ENCODE measurements at regions not wholly inside any gene's neighbourhood (a gene's known extent, or its start where the extent isn't known, plus 50 kb on each side); places are given as distances from the start of the nearest gene placed in this dataset.

GRCh38 chr1:110286564-110286963 lies 52.6 kb upstream of the RBM15 start:
- Histone ChIP-seq H2BK20ac (ENCODE audit: low read length) (no peak overlapping the region), H4K8ac (ENCODE audit: extremely low read depth, insufficient read depth, low read length) (no peak overlapping the region), H3K79me1 (ENCODE audit: low read depth, low read length) (no peaks in the 10 kb centered on the region), H3K79me2 (ENCODE audit: control insufficient read depth in 1 of 2, insufficient read depth in 2 of 2, low read length in 2 of 2) (no peaks in the 10 kb centered on the region), H2AK5ac (ENCODE audit: low read depth, low read length) (no peak overlapping the region), H4K20me1 (replicated peaks in 1 of 2; ENCODE audit: control insufficient read depth in 1 of 2, insufficient read depth in 2 of 2, low read length in 2 of 2) (no peaks in the 10 kb centered on the region), H3K9ac (replicated peaks in 1 of 4; ENCODE audit: extremely low read depth in 1 of 4, low read depth in 3 of 4, low read length in 3 of 4) (no peak overlapping the region), H3K4me3 (ENCODE audit: extremely low read depth in 1 of 4, insufficient read depth in 2 of 4, low read depth in 3 of 4, low read length in 4 of 4) (no peak overlapping the region), H2BK120ac (replicated peaks; ENCODE audit: low read depth, low read length) (no peak overlapping the region), H3K27ac (ENCODE audit: low read depth, low read length) (no peak overlapping the region), H3K4me1 (replicated peaks in 1 of 4; ENCODE audit: control insufficient read depth in 3 of 4, insufficient read depth in 4 of 4, low read length in 3 of 4) (no peaks in the 10 kb centered on the region), H3K27me3 (replicated peaks in 1 of 4; ENCODE audit: control insufficient read depth in 3 of 4, extremely low read depth in 1 of 4, insufficient read depth in 3 of 4, low read length in 3 of 4) (no peaks in the 10 kb centered on the region), H3K18ac (ENCODE audit: extremely low read depth, low read length) (no peak overlapping the region), H3K4me2 (ENCODE audit: insufficient read depth in 1 of 2, low read depth in 2 of 2, low read length in 2 of 2) (no peak overlapping the region), H3K56ac (replicated peaks; ENCODE audit: insufficient read length, low read depth, low read length) (no peak overlapping the region), H3K23me2 (ENCODE audit: low read depth, low read length) (no peaks in the 10 kb centered on the region), H2BK15ac (ENCODE audit: low read length) (no peak overlapping the region), H3K36me3 (ENCODE audit: control insufficient read depth in 2 of 4, insufficient read depth in 4 of 4, low read length in 3 of 4) (no peaks in the 10 kb centered on the region), H2AFZ (ENCODE audit: low read length) (no peak overlapping the region), H2BK5ac (ENCODE audit: low read depth, low read length) (no peak overlapping the region), H3K23ac (ENCODE audit: insufficient read length) (no peak overlapping the region), H3K9me3 (ENCODE audit: insufficient read depth in 2 of 2, low read depth in 1 of 2, low read length in 1 of 2) (no peaks in the 10 kb centered on the region), H3K14ac (ENCODE audit: insufficient read length) (no peak overlapping the region), H2BK12ac (ENCODE audit: low read depth, low read length) (no peak overlapping the region), H4K91ac (replicated peaks; ENCODE audit: insufficient read length, low read length) (no peak overlapping the region), H3K4ac (replicated peaks; ENCODE audit: insufficient read length, low read depth, low read length) (no peak overlapping the region), H4K5ac (ENCODE audit: insufficient read length, low read depth, low read length) (no peak overlapping the region)
- ChIA-PET CTCF (ENCODE audit: partially characterized antibody) (interaction anchor here (1.0 to 2.3 kb wide), 6 partner anchors 17 to 126 kb away, joined by 3 to 7 read pairs (median 6); no protein-coding TSS in a partner anchor), POLR2A (ENCODE audit: partially characterized antibody) (no interaction called here)
- 46% methylated on average over 2 of the region's 2 CpGs; no CpG with 5 or more reads in 1 of the 2 experiments for WGBS, 2 experiments (ENCODE audit: extremely low coverage in 1 of 2, insufficient coverage in 1 of 2, insufficient read length in 1 of 2, insufficient replicate concordance in 2 of 2, low coverage in 1 of 2, low lambda C conversion rate in 2 of 2, missing lambda C conversion rate in 1 of 2)
- TF ChIP-seq CHD1 (IDR thresholded peaks at IDR 0.05; ENCODE audit: low read depth, low read length) (no peak), HDAC2 (IDR thresholded peaks at IDR 0.05; ENCODE audit: borderline replicate concordance in 1 of 2, low read depth in 2 of 2, low read length in 2 of 2) (no peak), ATF3 (IDR thresholded peaks at IDR 0.05; ENCODE audit: insufficient read depth, low read depth, low read length) (no peak), SUZ12 (IDR thresholded peaks at IDR 0.05; ENCODE audit: low read length) (no peak), BACH1 (IDR thresholded peaks at IDR 0.05; ENCODE audit: low read length) (no peak), GABPA (IDR thresholded peaks at IDR 0.05; ENCODE audit: borderline replicate concordance, insufficient read depth, low read length) (no peak), ASH2L (IDR thresholded peaks at IDR 0.05; ENCODE audit: low read length) (no peak)
- DNase-seq (ENCODE audit: low read depth in 1 of 2, low spot score in 2 of 2) (no peak), FAIRE-seq (no peak)

Measured in H1 (cell line).